HCT116 (cell line): ENCODE measurements at regions not wholly inside any gene's neighbourhood (a gene's known extent, or its start where the extent isn't known, plus 50 kb on each side); places are given as distances from the start of the nearest gene placed in this dataset.

Experiments used
- ATAC-seq: fragments of 200-7000 bp; cut with Tn5 transposase; 2 replicates; pipeline ENCODE4 v1.9.1; 2020; ENCODE audit warnings: mild to moderate bottlenecking, moderate library complexity
- BruUV-seq: library from RNA; stranded (reverse); fragments of 400-500 nt; replicated peaks from 2 replicates; lab custom pipeline; 2021; lab: Mats Ljungman, UMichigan
- CTCF ChIA-PET: fragments of 300-600 bp; sonication (Branson Sonifier 250); formaldehyde crosslinking; loops from one replicate; lab custom pipeline; 2021; ENCODE audit warnings: antibody characterized with exemption; lab: Charles Lee
- POLR2A ChIA-PET: fragments of 300-600, 350-600 bp; sonication (Branson Sonifier 250); formaldehyde crosslinking; loops from one replicate; lab custom pipeline; 2021; ENCODE audit warnings: antibody characterized with exemption; lab: Charles Lee
- RAD21 ChIA-PET, 2 experiments: fragments of 300-600 bp; sonication (Branson Sonifier 250); formaldehyde crosslinking; loops; one replicate each; lab custom pipeline; 2023; ENCODE audit warnings: low total read pairs in 2 of 2; ENCODE audit not compliant: uncharacterized antibody in 2 of 2, unreplicated experiment in 2 of 2, low non-redundant PET in 1 of 2; lab: Charles Lee
- DNase-seq: peaks from one replicate; pipeline ENCODE4 v3.0.0-alpha.2; 2010; ENCODE audit warnings: low read depth, low spot score
- H2AFZ ChIP-seq: fragments of 200-600 bp; shearing (Covaris generic), sonication (generic); 2 replicates; pipeline ENCODE4 v1.6.1; 2017; ENCODE audit warnings: low read depth, mixed run types, mixed read lengths, antibody characterized with exemption, low read length; ENCODE audit not compliant: poor library complexity, severe bottlenecking
- H3K27ac ChIP-seq: 2 replicates; pipeline ENCODE4 v1.5.1; 2012; ENCODE audit warnings: low read depth, low read length
- H3K27me3 ChIP-seq: fragments of 200-600 bp; sonication (generic); 2 replicates; pipeline ENCODE4 v1.6.1; 2016; ENCODE audit warnings: mixed run types, low read length, mixed read lengths; ENCODE audit not compliant: insufficient read depth
- H3K36me3 ChIP-seq, 2 experiments: fragments of 200-500 bp in 1 of 2; fragments of 200-600 bp in 1 of 2; sonication (Bioruptor generic) in 1 of 2; sonication (generic) in 1 of 2; 2 replicates each; pipeline versions ENCODE4 v1.5.1 to v1.6.1; 2014 to 2016; ENCODE audit warnings: low read length in 2 of 2, inconsistent platforms in 1 of 2, mixed read lengths in 1 of 2, mixed run types in 1 of 2; ENCODE audit not compliant: insufficient read depth in 2 of 2, control insufficient read depth in 1 of 2
- H3K4me1 ChIP-seq, 2 experiments: fragments of 200-600 bp in 1 of 2; sonication (generic) in 1 of 2; 2 replicates each; pipeline versions ENCODE4 v1.5.1 to v1.6.1; 2012 to 2017; ENCODE audit warnings: low read length in 2 of 2, inconsistent platforms in 1 of 2, mild to moderate bottlenecking in 1 of 2, mixed read lengths in 1 of 2, mixed run types in 1 of 2, moderate library complexity in 1 of 2; ENCODE audit not compliant: insufficient read depth in 2 of 2, control insufficient read depth in 1 of 2
- H3K4me2 ChIP-seq: fragments of 200-600 bp; sonication (generic); 2 replicates; pipeline ENCODE4 v1.6.1; 2017; ENCODE audit warnings: mixed run types, low read length, mixed read lengths
- H3K4me3 ChIP-seq, 2 experiments: fragments of 200-600 bp in 1 of 2; sonication (generic) in 1 of 2; replicated peaks in 1 of 2; 2 replicates each; pipeline ENCODE4 v1.5.1; 2011 to 2016; ENCODE audit warnings: low read length in 2 of 2, control low read depth in 1 of 2, low read depth in 1 of 2, mild to moderate bottlenecking in 1 of 2, mixed read lengths in 1 of 2, mixed run types in 1 of 2
- H3K79me2 ChIP-seq: fragments of 200-600 bp; sonication (generic); 2 replicates; pipeline ENCODE4 v1.6.1; 2017; ENCODE audit warnings: mild to moderate bottlenecking, mixed run types, low read length, moderate library complexity, mixed read lengths; ENCODE audit not compliant: insufficient read depth
- H3K9ac ChIP-seq: fragments of 200-600 bp; sonication (generic); 2 replicates; pipeline ENCODE4 v1.6.1; 2016; ENCODE audit warnings: low read length, mixed read lengths
- H3K9me2 ChIP-seq: fragments of 200-600 bp; sonication (generic), shearing (Covaris generic); 2 replicates; pipeline ENCODE4 v1.6.1; 2017; ENCODE audit warnings: mixed run types, mild to moderate bottlenecking, moderate library complexity; ENCODE audit not compliant: insufficient read depth
- H3K9me3 ChIP-seq, 2 experiments: fragments of 200-500 bp in 1 of 2; fragments of 200-600 bp in 1 of 2; sonication (Bioruptor generic) in 1 of 2; sonication (generic) in 1 of 2; 2 replicates each; pipeline ENCODE4 v1.6.1; 2014 to 2017; ENCODE audit warnings: low read length in 2 of 2, mixed read lengths in 2 of 2, inconsistent platforms in 1 of 2, low read depth in 1 of 2, mild to moderate bottlenecking in 1 of 2, mixed run types in 1 of 2, moderate library complexity in 1 of 2; ENCODE audit not compliant: control insufficient read depth in 1 of 2, insufficient read depth in 1 of 2
- H4K20me1 ChIP-seq: fragments of 200-600 bp; sonication (generic), shearing (Covaris generic); 2 replicates; pipeline ENCODE4 v1.6.1; 2017; ENCODE audit warnings: mixed run types, mild to moderate bottlenecking, moderate library complexity; ENCODE audit not compliant: insufficient read depth
- EZH2 ChIP-seq: fragments of 200-600 bp; sonication (generic); IDR thresholded peaks from 2 replicates; pipeline ENCODE4 v1.6.1; 2017; ENCODE audit warnings: antibody characterized with exemption, mixed run types
- JUND ChIP-seq: IDR thresholded peaks from 2 replicates; pipeline ENCODE4 v1.6.1; 2012
- SIN3A ChIP-seq: IDR thresholded peaks from 2 replicates; pipeline ENCODE4 v1.6.1; 2012; ENCODE audit warnings: low read depth
- SP1 ChIP-seq: IDR thresholded peaks from 2 replicates; pipeline ENCODE4 v1.6.1; 2012; ENCODE audit warnings: low read depth
- SRF ChIP-seq: IDR thresholded peaks from 2 replicates; pipeline ENCODE4 v1.6.1; 2012; ENCODE audit warnings: low read depth
- TCF7L2 ChIP-seq: IDR thresholded peaks from 2 replicates; pipeline ENCODE4 v1.7.0; 2011; ENCODE audit warnings: borderline replicate concordance, inconsistent platforms; ENCODE audit not compliant: insufficient read depth, insufficient read length; ENCODE audit errors: extremely low read depth
- intact Hi-C: fragments of 100-400 bp; cut with micrococcal nuclease; formaldehyde crosslinking; loops from 2 replicates; pipeline ENCODE4 v1.10.0; 2022
- TF ChIP-seq, protein P1 (sequence below): IDR thresholded peaks from 2 replicates; pipeline ENCODE4 v1.6.1; 2012; ENCODE audit warnings: low read depth
- TF ChIP-seq, protein P2 (sequence below): IDR thresholded peaks from 2 replicates; pipeline ENCODE4 v1.6.1; 2012
- TF ChIP-seq, protein P3 (sequence below): IDR thresholded peaks from 2 replicates; pipeline ENCODE4 v1.6.1; 2012

DNA sequence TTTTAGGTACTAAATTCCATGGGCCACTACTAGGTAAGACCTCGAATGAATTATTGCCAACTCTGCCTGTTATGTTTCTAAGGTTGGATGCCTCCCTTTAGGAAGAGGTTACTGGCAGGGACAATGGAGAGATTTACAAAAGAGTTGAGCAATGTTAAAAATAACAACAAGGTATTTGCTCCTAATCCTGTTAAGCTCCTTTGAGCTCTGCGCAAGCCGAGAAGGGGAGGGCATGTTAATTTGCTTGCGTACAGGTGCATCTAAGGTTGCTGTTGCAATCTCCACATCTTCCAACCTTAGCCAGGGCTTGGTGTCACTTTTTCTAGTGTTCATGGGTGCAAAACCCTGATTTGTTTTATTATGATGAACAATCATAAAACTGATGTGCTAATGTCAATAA, 161.5 kb upstream of the TPM1 start:
- no peaks in the 10 kb centered on the region for H3K27me3 ChIP-seq
- POLR2A ChIA-PET: no interaction called here
- CTCF ChIA-PET: no interaction called here
- H4K20me1 ChIP-seq: no peaks in the 10 kb centered on the region
- RAD21 ChIA-PET: no interaction called here
- no peak for TF ChIP-seq SP1
- TF ChIP-seq, protein P1, sequence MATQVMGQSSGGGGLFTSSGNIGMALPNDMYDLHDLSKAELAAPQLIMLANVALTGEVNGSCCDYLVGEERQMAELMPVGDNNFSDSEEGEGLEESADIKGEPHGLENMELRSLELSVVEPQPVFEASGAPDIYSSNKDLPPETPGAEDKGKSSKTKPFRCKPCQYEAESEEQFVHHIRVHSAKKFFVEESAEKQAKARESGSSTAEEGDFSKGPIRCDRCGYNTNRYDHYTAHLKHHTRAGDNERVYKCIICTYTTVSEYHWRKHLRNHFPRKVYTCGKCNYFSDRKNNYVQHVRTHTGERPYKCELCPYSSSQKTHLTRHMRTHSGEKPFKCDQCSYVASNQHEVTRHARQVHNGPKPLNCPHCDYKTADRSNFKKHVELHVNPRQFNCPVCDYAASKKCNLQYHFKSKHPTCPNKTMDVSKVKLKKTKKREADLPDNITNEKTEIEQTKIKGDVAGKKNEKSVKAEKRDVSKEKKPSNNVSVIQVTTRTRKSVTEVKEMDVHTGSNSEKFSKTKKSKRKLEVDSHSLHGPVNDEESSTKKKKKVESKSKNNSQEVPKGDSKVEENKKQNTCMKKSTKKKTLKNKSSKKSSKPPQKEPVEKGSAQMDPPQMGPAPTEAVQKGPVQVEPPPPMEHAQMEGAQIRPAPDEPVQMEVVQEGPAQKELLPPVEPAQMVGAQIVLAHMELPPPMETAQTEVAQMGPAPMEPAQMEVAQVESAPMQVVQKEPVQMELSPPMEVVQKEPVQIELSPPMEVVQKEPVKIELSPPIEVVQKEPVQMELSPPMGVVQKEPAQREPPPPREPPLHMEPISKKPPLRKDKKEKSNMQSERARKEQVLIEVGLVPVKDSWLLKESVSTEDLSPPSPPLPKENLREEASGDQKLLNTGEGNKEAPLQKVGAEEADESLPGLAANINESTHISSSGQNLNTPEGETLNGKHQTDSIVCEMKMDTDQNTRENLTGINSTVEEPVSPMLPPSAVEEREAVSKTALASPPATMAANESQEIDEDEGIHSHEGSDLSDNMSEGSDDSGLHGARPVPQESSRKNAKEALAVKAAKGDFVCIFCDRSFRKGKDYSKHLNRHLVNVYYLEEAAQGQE: no peak
- TF ChIP-seq SIN3A: no peak
- TF ChIP-seq JUND: no peak
- TF ChIP-seq, protein P2, sequence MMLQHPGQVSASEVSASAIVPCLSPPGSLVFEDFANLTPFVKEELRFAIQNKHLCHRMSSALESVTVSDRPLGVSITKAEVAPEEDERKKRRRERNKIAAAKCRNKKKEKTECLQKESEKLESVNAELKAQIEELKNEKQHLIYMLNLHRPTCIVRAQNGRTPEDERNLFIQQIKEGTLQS: no peak
- TF ChIP-seq, protein P3, sequence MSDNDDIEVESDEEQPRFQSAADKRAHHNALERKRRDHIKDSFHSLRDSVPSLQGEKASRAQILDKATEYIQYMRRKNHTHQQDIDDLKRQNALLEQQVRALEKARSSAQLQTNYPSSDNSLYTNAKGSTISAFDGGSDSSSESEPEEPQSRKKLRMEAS: no peak
- TF ChIP-seq TCF7L2: no peak
- TF ChIP-seq SRF: no peak
- no peak for TF ChIP-seq EZH2
- no peaks in the 10 kb centered on the region for H3K79me2 ChIP-seq
- H3K4me2 ChIP-seq: no peak overlapping the region
- no peak overlapping the region for H3K9ac ChIP-seq
- H3K4me3 ChIP-seq: no peak overlapping the region
- no peak for ATAC-seq
- intact Hi-C loops: no loop called here
- no peak overlapping the region for H2AFZ ChIP-seq
- BruUV-seq: no TSS peak
- no peaks in the 10 kb centered on the region for H3K4me1 ChIP-seq
- no peaks in the 10 kb centered on the region for H3K9me3 ChIP-seq
- no peaks in the 10 kb centered on the region for H3K36me3 ChIP-seq
- no peaks in the 10 kb centered on the region for H3K9me2 ChIP-seq
- H3K27ac ChIP-seq: no peak overlapping the region
- DNase-seq: no peak
